ENCODE measurements at regions not wholly inside any gene's neighbourhood (a gene's known extent, or its start where the extent isn't known, plus 50 kb on each side); places are given as distances from the start of the nearest gene placed in this dataset.

GRCh38 chr4:4735136-4735750, 124.2 kb upstream of the MSX1 start:
- TF ChIP-seq CTCF (IDR thresholded peaks at IDR 0.05; ENCODE audit: low read depth, low read length, missing control alignments) = no peak
- DNase-seq (ENCODE audit: extremely low read depth, low read depth) = no peak
- H3K4me3 ChIP-seq (replicated peaks; ENCODE audit: low read depth, low read length) = no peak overlapping the region

GRCh38 chr4:4734425-4734824, 125.0 kb upstream of the MSX1 start:
- H3K4me3 ChIP-seq (replicated peaks; ENCODE audit: low read depth, low read length) = no peak overlapping the region
- DNase-seq (ENCODE audit: extremely low read depth, low read depth) = no peak
- TF ChIP-seq CTCF (IDR thresholded peaks at IDR 0.05; ENCODE audit: low read depth, low read length, missing control alignments) = no peak

- H3K4me3 ChIP-seq (replicated peaks; ENCODE audit: low read depth, low read length) = no peak overlapping the region
- DNase-seq (ENCODE audit: extremely low read depth, low read depth) = no peak
- no peak for TF ChIP-seq CTCF (IDR thresholded peaks at IDR 0.05; ENCODE audit: low read depth, low read length, missing control alignments)
Observed at GRCh38 chr4:4733663-4734062, 125.8 kb upstream of the MSX1 start.

GRCh38 chr4:4730249-4730648, 129.2 kb upstream of the MSX1 start:
- H3K4me3 ChIP-seq (replicated peaks; ENCODE audit: low read depth, low read length) = no peak overlapping the region
- no peak for DNase-seq (ENCODE audit: extremely low read depth, low read depth)
- TF ChIP-seq CTCF (IDR thresholded peaks at IDR 0.05; ENCODE audit: low read depth, low read length, missing control alignments) = no peak

GRCh38 chr4:4729206-4729605, 130.3 kb upstream of the MSX1 start:
- H3K4me3 ChIP-seq (replicated peaks; ENCODE audit: low read depth, low read length) = no peak overlapping the region
- no peak for DNase-seq (ENCODE audit: extremely low read depth, low read depth)
- TF ChIP-seq CTCF (IDR thresholded peaks at IDR 0.05; ENCODE audit: low read depth, low read length, missing control alignments) = no peak

GRCh38 chr4:4727536-4727935, 131.9 kb upstream of the MSX1 start:
- no peak for DNase-seq (ENCODE audit: extremely low read depth, low read depth)
- no peak overlapping the region for H3K4me3 ChIP-seq (replicated peaks; ENCODE audit: low read depth, low read length)
- no peak for TF ChIP-seq CTCF (IDR thresholded peaks at IDR 0.05; ENCODE audit: low read depth, low read length, missing control alignments)

GRCh38 chr4:4726051-4726450, 133.4 kb upstream of the MSX1 start:
- TF ChIP-seq CTCF (IDR thresholded peaks at IDR 0.05; ENCODE audit: low read depth, low read length, missing control alignments) = peak; percentile 38
- DNase-seq (ENCODE audit: extremely low read depth, low read depth) = no peak
- no peak overlapping the region for H3K4me3 ChIP-seq (replicated peaks; ENCODE audit: low read depth, low read length)
